Neural progenitor cell (in vitro differentiated cells): ENCODE measurements at regions not wholly inside any gene's neighbourhood (a gene's known extent, or its start where the extent isn't known, plus 50 kb on each side); places are given as distances from the start of the nearest gene placed in this dataset.

Source experiments
- DNase-seq: peaks from one replicate; pipeline ENCODE4 v3.0.0-alpha.2; 2016; ENCODE audit warnings: low spot score
- H2AFZ ChIP-seq: fragments of 200-600 bp; sonication (generic); replicated peaks from 2 replicates; pipeline ENCODE4 v1.6.1; 2016; ENCODE audit warnings: antibody characterized with exemption
- H3F3A ChIP-seq: fragments of 200-600 bp; sonication (generic); 2 replicates; pipeline ENCODE4 v1.6.1; 2016; ENCODE audit warnings: antibody characterized with exemption, low read depth
- H3K27ac ChIP-seq: fragments of 200-600 bp; sonication (generic); 2 replicates; pipeline ENCODE4 v1.5.1; 2016; ENCODE audit warnings: mild to moderate bottlenecking
- H3K27me3 ChIP-seq: fragments of 200-600 bp; sonication (generic); 2 replicates; pipeline ENCODE4 v1.6.1; 2016; ENCODE audit warnings: mild to moderate bottlenecking, moderate library complexity
- H3K36me3 ChIP-seq: fragments of 200-600 bp; sonication (generic); 2 replicates; pipeline ENCODE4 v1.5.1; 2016
- H3K4me1 ChIP-seq: fragments of 200-600 bp; sonication (generic); 2 replicates; pipeline ENCODE4 v1.6.1; 2016; ENCODE audit warnings: mixed run types
- H3K4me2 ChIP-seq: fragments of 200-600 bp; sonication (generic); 2 replicates; pipeline ENCODE4 v1.6.1; 2016
- H3K4me3 ChIP-seq: fragments of 200-600 bp; sonication (generic); 2 replicates; pipeline ENCODE4 v1.5.1; 2016
- H3K79me2 ChIP-seq: fragments of 200-600 bp; sonication (generic); 2 replicates; pipeline ENCODE4 v1.6.1; 2016; ENCODE audit warnings: low read depth
- H3K9ac ChIP-seq: fragments of 200-600 bp; sonication (generic); 2 replicates; pipeline ENCODE4 v1.6.1; 2016
- H3K9me3 ChIP-seq: fragments of 200-600 bp; sonication (generic); 2 replicates; pipeline ENCODE4 v1.5.1; 2016; ENCODE audit warnings: low read depth
- H4K20me1 ChIP-seq: fragments of 200-600 bp; sonication (generic); 2 replicates; pipeline ENCODE4 v1.6.1; 2016; ENCODE audit warnings: low read depth
- H3K27ac Mint-ChIP-seq: 3 replicates; pipeline ENCODE4 v1.8.0; 2021; ENCODE audit warnings: mixed read lengths
- H3K27me3 Mint-ChIP-seq: 2 replicates; pipeline ENCODE4 v1.8.0; 2022; ENCODE audit warnings: low read depth, mild to moderate bottlenecking, inconsistent platforms, moderate library complexity, mixed read lengths; ENCODE audit not compliant: insufficient read depth
- H3K36me3 Mint-ChIP-seq: 3 replicates; pipeline ENCODE4 v1.8.0; 2021; ENCODE audit warnings: mixed read lengths
- H3K4me1 Mint-ChIP-seq: 3 replicates; pipeline ENCODE4 v1.8.0; 2021; ENCODE audit warnings: mixed read lengths
- H3K4me3 Mint-ChIP-seq: 3 replicates; pipeline ENCODE4 v1.8.0; 2021; ENCODE audit warnings: mild to moderate bottlenecking, moderate library complexity, mixed read lengths
- H3K9me3 Mint-ChIP-seq: 3 replicates; pipeline ENCODE4 v1.8.0; 2020; ENCODE audit warnings: mixed read lengths
- EZH2 ChIP-seq: fragments of 200-600 bp; sonication (generic); IDR thresholded peaks from 2 replicates; pipeline ENCODE4 v1.6.1; 2017; ENCODE audit warnings: antibody characterized with exemption, mild to moderate bottlenecking, moderate library complexity
- EZH2phosphoT487 ChIP-seq: fragments of 200-600 bp; sonication (generic); IDR thresholded peaks from 2 replicates; pipeline ENCODE4 v1.6.1; 2017; ENCODE audit warnings: antibody characterized with exemption
- TF ChIP-seq, protein P1 (sequence below): fragments of 200-600 bp; sonication (generic); IDR thresholded peaks from 2 replicates; pipeline ENCODE4 v1.5.1; 2017; ENCODE audit warnings: antibody characterized with exemption, mild to moderate bottlenecking

DNA sequence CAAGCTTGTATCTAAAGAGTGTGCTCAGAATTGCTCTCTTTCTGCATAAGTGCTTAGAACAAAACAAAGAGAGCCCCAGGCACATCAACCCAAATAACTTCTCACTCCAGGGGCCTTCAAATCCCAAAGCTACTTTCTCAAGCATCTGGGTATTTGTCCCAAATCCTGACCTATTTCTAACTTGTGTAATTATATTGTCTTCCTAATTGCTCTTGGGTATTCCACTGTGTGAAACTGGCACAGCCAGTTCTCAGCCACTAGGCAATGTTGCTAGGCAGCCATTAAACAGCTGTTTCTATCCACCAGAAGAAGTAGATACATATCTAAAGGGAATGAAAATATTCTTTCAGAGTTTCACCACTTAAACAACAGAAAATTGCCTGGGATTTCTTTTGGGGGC, 198.8 kb downstream of the PRELID2 start:
- no peak overlapping the region for H3K27ac ChIP-seq
- H3K36me3 ChIP-seq: no peaks in the 10 kb centered on the region
- no peaks in the 10 kb centered on the region for H3K4me1 ChIP-seq
- H4K20me1 ChIP-seq: no peaks in the 10 kb centered on the region
- no peak overlapping the region for H2AFZ ChIP-seq
- no peak for TF ChIP-seq EZH2
- no peaks in the 10 kb centered on the region for H3K9me3 ChIP-seq
- Mint-ChIP-seq H3K4me1 (no peaks in the 10 kb centered on the region), H3K9me3 (no peaks in the 10 kb centered on the region), H3K36me3 (no peaks in the 10 kb centered on the region), H3K4me3 (no peak overlapping the region), H3K27me3 (peaks cover 2% of the 10 kb centered on the region), H3K27ac (no peak overlapping the region)
- H3K9ac ChIP-seq: no peak overlapping the region
- H3K27me3 ChIP-seq: no peaks in the 10 kb centered on the region
- H3K79me2 ChIP-seq: no peaks in the 10 kb centered on the region
- DNase-seq: no peak
- H3K4me2 ChIP-seq: no peak overlapping the region
- no peak overlapping the region for H3K4me3 ChIP-seq
- no peaks in the 10 kb centered on the region for H3F3A ChIP-seq

DNA sequence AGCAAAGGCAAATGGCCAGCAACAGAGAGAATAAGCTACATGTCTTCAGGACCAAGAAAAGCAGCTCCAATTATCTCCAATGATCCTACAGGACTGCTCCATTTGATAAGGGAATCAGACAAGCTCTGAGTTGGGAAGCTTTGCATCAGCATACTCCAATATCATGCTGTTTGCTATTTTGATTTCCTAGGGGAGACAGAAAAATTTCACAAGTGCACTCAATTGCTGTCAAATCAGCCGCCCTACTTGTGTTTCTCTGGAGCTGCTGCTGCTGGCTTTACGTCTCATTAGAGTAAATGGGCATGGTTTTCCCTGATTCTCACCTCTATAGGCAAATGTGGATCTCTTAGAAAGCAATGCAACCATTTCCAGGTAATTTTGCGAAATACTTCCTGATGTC, 201.7 kb downstream of the PRELID2 start:
- no peak overlapping the region for H3K4me3 ChIP-seq
- no peak for DNase-seq
- no peaks in the 10 kb centered on the region for H4K20me1 ChIP-seq
- Mint-ChIP-seq H3K4me3 (no peak overlapping the region), H3K9me3 (no peaks in the 10 kb centered on the region), H3K27me3 (no peaks in the 10 kb centered on the region), H3K4me1 (no peaks in the 10 kb centered on the region), H3K36me3 (no peaks in the 10 kb centered on the region), H3K27ac (no peak overlapping the region)
- no peak overlapping the region for H3K4me2 ChIP-seq
- H3K27ac ChIP-seq: no peak overlapping the region
- H2AFZ ChIP-seq: no peak overlapping the region
- H3K9me3 ChIP-seq: no peaks in the 10 kb centered on the region
- H3K79me2 ChIP-seq: no peaks in the 10 kb centered on the region
- H3K36me3 ChIP-seq: no peaks in the 10 kb centered on the region
- H3F3A ChIP-seq: no peaks in the 10 kb centered on the region
- no peak overlapping the region for H3K9ac ChIP-seq
- TF ChIP-seq, protein P1, sequence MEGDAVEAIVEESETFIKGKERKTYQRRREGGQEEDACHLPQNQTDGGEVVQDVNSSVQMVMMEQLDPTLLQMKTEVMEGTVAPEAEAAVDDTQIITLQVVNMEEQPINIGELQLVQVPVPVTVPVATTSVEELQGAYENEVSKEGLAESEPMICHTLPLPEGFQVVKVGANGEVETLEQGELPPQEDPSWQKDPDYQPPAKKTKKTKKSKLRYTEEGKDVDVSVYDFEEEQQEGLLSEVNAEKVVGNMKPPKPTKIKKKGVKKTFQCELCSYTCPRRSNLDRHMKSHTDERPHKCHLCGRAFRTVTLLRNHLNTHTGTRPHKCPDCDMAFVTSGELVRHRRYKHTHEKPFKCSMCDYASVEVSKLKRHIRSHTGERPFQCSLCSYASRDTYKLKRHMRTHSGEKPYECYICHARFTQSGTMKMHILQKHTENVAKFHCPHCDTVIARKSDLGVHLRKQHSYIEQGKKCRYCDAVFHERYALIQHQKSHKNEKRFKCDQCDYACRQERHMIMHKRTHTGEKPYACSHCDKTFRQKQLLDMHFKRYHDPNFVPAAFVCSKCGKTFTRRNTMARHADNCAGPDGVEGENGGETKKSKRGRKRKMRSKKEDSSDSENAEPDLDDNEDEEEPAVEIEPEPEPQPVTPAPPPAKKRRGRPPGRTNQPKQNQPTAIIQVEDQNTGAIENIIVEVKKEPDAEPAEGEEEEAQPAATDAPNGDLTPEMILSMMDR: no peak
- TF ChIP-seq EZH2phosphoT487 (no peak), EZH2 (no peak)
- no peaks in the 10 kb centered on the region for H3K27me3 ChIP-seq
- no peaks in the 10 kb centered on the region for H3K4me1 ChIP-seq

DNA sequence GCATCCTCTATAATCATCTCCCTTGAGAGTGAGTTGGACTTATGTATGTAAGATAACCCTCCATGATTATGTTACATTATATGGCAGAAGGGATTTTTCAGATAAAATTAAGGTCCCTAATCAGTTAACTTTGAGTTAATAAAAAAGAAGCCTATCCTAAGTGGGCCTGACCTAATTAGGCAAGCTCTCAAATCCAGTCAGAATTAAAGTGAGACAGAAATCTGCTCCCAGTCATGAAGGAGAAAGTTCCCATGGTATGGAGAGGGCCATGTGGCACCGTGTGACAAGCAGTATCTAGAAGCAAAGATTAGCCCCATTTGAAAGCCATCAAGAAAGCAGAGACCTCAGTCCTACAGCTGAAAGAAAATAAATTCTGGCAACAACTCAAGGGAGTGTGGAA, 202.4 kb downstream of the PRELID2 start:
- Mint-ChIP-seq H3K9me3 (no peaks in the 10 kb centered on the region), H3K36me3 (no peaks in the 10 kb centered on the region), H3K27ac (no peak overlapping the region), H3K27me3 (no peaks in the 10 kb centered on the region), H3K4me1 (no peaks in the 10 kb centered on the region), H3K4me3 (no peak overlapping the region)
- Histone ChIP-seq H3K4me1 (no peaks in the 10 kb centered on the region), H3F3A (no peaks in the 10 kb centered on the region), H3K4me3 (no peak overlapping the region), H3K4me2 (no peak overlapping the region), H3K9me3 (no peaks in the 10 kb centered on the region), H3K9ac (no peak overlapping the region), H3K79me2 (no peaks in the 10 kb centered on the region), H3K27ac (no peak overlapping the region), H4K20me1 (no peaks in the 10 kb centered on the region), H3K36me3 (no peaks in the 10 kb centered on the region), H3K27me3 (no peaks in the 10 kb centered on the region), H2AFZ (no peak overlapping the region)
- DNase-seq: no peak
- TF ChIP-seq EZH2 (no peak), EZH2phosphoT487 (no peak)
- TF ChIP-seq, protein P1: no peak

DNA sequence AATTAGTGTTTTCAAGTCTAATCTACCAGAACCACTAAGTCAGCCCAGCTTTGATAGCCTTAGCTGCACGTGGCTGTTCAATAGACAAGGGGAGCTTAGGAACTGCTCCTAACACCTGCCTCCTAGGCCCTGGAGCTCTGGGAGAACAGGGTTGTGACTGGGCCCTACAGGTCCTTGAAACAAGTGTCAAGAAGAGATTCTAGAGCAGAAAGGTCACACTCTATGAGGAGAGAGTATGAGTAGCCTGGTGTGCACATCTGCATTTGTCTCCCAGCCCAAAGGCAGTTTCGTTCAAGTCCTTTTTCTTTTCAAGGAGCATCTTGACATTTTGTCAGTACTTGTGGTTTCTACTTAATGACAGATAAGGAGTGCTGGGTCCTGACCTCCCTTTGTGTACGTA, 206.1 kb downstream of the PRELID2 start:
- Histone ChIP-seq H3K36me3 (no peaks in the 10 kb centered on the region), H3K4me3 (no peak overlapping the region), H3F3A (no peaks in the 10 kb centered on the region), H3K4me1 (no peaks in the 10 kb centered on the region), H3K27ac (no peak overlapping the region), H3K79me2 (no peaks in the 10 kb centered on the region), H3K27me3 (no peaks in the 10 kb centered on the region), H4K20me1 (no peaks in the 10 kb centered on the region), H3K9ac (no peak overlapping the region), H2AFZ (no peak overlapping the region), H3K9me3 (no peaks in the 10 kb centered on the region), H3K4me2 (no peak overlapping the region)
- Mint-ChIP-seq H3K27me3 (no peaks in the 10 kb centered on the region), H3K9me3 (peaks cover 2% of the 10 kb centered on the region), H3K4me3 (no peak overlapping the region), H3K36me3 (no peaks in the 10 kb centered on the region), H3K4me1 (no peaks in the 10 kb centered on the region), H3K27ac (no peak overlapping the region)
- DNase-seq: no peak
- TF ChIP-seq EZH2phosphoT487: no peak
- no peak for TF ChIP-seq EZH2
- TF ChIP-seq, protein P1: no peak
